IMR-90 (cell line): ENCODE measurements at regions not wholly inside any gene's neighbourhood (a gene's known extent, or its start where the extent isn't known, plus 50 kb on each side); places are given as distances from the start of the nearest gene placed in this dataset.

Experiments used
- CTCF ChIP-seq: conservative IDR thresholded peaks from 2 replicates; pipeline ENCODE4 v1.5.1; 2012; ENCODE audit warnings: mild to moderate bottlenecking, low read depth, low read length, improper control_type of control experiment
- POLR2A ChIP-seq: IDR thresholded peaks from 2 replicates; pipeline ENCODE4 v1.6.1; 2012; ENCODE audit warnings: mild to moderate bottlenecking, low read depth, low read length

- TF ChIP-seq CTCF (no peak), POLR2A (no peak)
These were observed 368.1 kb upstream of the JARID2 start for GRCh38 chr6:14877758-14878157.
